Sigmoid colon (tissue), 4 donors: ENCODE measurements at regions not wholly inside any gene's neighbourhood (a gene's known extent, or its start where the extent isn't known, plus 50 kb on each side); places are given as distances from the start of the nearest gene placed in this dataset.

Source experiments
- EP300 ChIP-seq, 4 donors: sonication (generic); formaldehyde crosslinking; IDR thresholded peaks; one replicate each; pipeline ENCODE4 v1.6.1; 2017; ENCODE audit warnings: antibody characterized with exemption in 4 of 4
- POLR2A ChIP-seq, 2 donors: fragments of 450-650 bp; IDR thresholded peaks; one replicate each; pipeline ENCODE4 v1.6.1; 2016; ENCODE audit warnings: antibody characterized with exemption in 2 of 2, mild to moderate bottlenecking in 2 of 2, moderate library complexity in 2 of 2
- POLR2AphosphoS5 ChIP-seq, 4 donors: sonication (generic); formaldehyde crosslinking; IDR thresholded peaks; one replicate each; pipeline ENCODE4 v1.6.1; 2017; ENCODE audit warnings: antibody characterized with exemption in 4 of 4
- TF ChIP-seq, protein P1 (sequence below), 4 experiments: fragments of 450-650 bp in 3 of 4; fragments of 200-600 bp in 1 of 4; IDR thresholded peaks; one replicate each; pipeline ENCODE4 v1.5.1; 2016 to 2019; ENCODE audit warnings: antibody characterized with exemption in 4 of 4, mild to moderate bottlenecking in 3 of 4, moderate library complexity in 2 of 4

DNA sequence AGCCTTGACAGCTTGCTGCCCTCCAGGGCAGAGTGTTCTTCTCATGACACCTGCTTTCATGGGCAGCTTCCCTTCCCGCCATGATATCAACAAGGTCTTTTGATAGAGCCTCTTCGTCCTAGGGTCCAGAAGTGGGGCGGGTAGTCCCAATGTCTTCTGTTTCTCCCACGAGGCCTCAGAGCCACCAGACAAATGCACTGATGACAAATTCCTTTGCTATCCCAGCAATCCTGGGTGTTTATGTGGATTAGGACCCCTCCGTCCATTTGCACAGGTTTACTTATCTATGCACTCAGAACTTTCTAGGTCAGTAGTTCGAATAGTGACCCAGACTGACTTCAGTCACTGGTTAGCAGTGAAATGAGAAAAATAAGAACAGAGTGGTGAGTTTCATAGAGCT is 52.6 kb upstream of the PRMT8 start:
- TF ChIP-seq, protein P1, sequence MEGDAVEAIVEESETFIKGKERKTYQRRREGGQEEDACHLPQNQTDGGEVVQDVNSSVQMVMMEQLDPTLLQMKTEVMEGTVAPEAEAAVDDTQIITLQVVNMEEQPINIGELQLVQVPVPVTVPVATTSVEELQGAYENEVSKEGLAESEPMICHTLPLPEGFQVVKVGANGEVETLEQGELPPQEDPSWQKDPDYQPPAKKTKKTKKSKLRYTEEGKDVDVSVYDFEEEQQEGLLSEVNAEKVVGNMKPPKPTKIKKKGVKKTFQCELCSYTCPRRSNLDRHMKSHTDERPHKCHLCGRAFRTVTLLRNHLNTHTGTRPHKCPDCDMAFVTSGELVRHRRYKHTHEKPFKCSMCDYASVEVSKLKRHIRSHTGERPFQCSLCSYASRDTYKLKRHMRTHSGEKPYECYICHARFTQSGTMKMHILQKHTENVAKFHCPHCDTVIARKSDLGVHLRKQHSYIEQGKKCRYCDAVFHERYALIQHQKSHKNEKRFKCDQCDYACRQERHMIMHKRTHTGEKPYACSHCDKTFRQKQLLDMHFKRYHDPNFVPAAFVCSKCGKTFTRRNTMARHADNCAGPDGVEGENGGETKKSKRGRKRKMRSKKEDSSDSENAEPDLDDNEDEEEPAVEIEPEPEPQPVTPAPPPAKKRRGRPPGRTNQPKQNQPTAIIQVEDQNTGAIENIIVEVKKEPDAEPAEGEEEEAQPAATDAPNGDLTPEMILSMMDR (IDR thresholded peaks at IDR 0.05) = no peak
- TF ChIP-seq POLR2AphosphoS5 (IDR thresholded peaks at IDR 0.05) (no peak), EP300 (IDR thresholded peaks at IDR 0.05) (no peak), POLR2A (IDR thresholded peaks at IDR 0.05) (no peak)
